Mesendoderm (in vitro differentiated cells): ENCODE measurements at regions not wholly inside any gene's neighbourhood (a gene's known extent, or its start where the extent isn't known, plus 50 kb on each side); places are given as distances from the start of the nearest gene placed in this dataset.

ENCODE experiments used
- DNase-seq: peaks from one replicate; pipeline ENCODE4 v3.0.0; 2013
- H2AK5ac ChIP-seq: 2 replicates; pipeline ENCODE4 v1.6.1; 2013; ENCODE audit warnings: low read length, inconsistent platforms
- H2BK120ac ChIP-seq: 2 replicates; pipeline ENCODE4 v1.6.1; 2013; ENCODE audit warnings: low read depth, mild to moderate bottlenecking, low read length, moderate library complexity, mixed read lengths
- H2BK15ac ChIP-seq: replicated peaks from 2 replicates; pipeline ENCODE4 v1.6.1; 2013; ENCODE audit warnings: low read depth, mild to moderate bottlenecking, moderate library complexity
- H2BK5ac ChIP-seq: 2 replicates; pipeline ENCODE4 v1.6.1; 2013; ENCODE audit warnings: low read length, inconsistent platforms
- H3K18ac ChIP-seq: 2 replicates; pipeline ENCODE4 v1.6.1; 2013; ENCODE audit warnings: mild to moderate bottlenecking, low read length, mixed read lengths
- H3K23ac ChIP-seq: one replicate; pipeline ENCODE4 v1.6.1; 2013; ENCODE audit warnings: low read length
- H3K27ac ChIP-seq: 2 replicates; pipeline ENCODE4 v1.5.1; 2013; ENCODE audit warnings: low read depth, mild to moderate bottlenecking, inconsistent platforms, low read length, moderate library complexity
- H3K27me3 ChIP-seq: 2 replicates; pipeline ENCODE4 v1.6.1; 2013; ENCODE audit warnings: low read length, control low read depth, mild to moderate bottlenecking, inconsistent platforms; ENCODE audit not compliant: insufficient read depth, poor library complexity
- H3K36me3 ChIP-seq: 2 replicates; pipeline ENCODE4 v1.6.1; 2013; ENCODE audit warnings: low read length, inconsistent platforms; ENCODE audit not compliant: control insufficient read depth, insufficient read depth
- H3K4ac ChIP-seq: one replicate; pipeline ENCODE4 v1.6.1; 2013; ENCODE audit warnings: low read depth, mild to moderate bottlenecking, low read length, moderate library complexity
- H3K4me1 ChIP-seq: 2 replicates; pipeline ENCODE4 v1.6.1; 2013; ENCODE audit warnings: low read depth, low read length, inconsistent platforms; ENCODE audit not compliant: control insufficient read depth
- H3K4me2 ChIP-seq: 2 replicates; pipeline ENCODE4 v1.6.1; 2013; ENCODE audit warnings: low read length
- H3K4me3 ChIP-seq: 2 replicates; pipeline ENCODE4 v1.5.1; 2013; ENCODE audit warnings: mild to moderate bottlenecking, low read length
- H3K56ac ChIP-seq: one replicate; pipeline ENCODE4 v1.6.1; 2013; ENCODE audit warnings: low read length
- H3K79me1 ChIP-seq: 2 replicates; pipeline ENCODE4 v1.6.1; 2013; ENCODE audit warnings: low read length, inconsistent platforms
- H3K79me2 ChIP-seq: 2 replicates; pipeline ENCODE4 v1.6.1; 2013; ENCODE audit warnings: mild to moderate bottlenecking, low read length; ENCODE audit not compliant: control insufficient read depth, insufficient read depth
- H3K9ac ChIP-seq: 2 replicates; pipeline ENCODE4 v1.6.1; 2013; ENCODE audit warnings: low read length, inconsistent platforms
- H4K5ac ChIP-seq: one replicate; pipeline ENCODE4 v1.6.1; 2013; ENCODE audit warnings: low read length
- H4K8ac ChIP-seq: one replicate; pipeline ENCODE4 v1.6.1; 2013; ENCODE audit warnings: low read depth, mild to moderate bottlenecking, control low read depth, low read length, moderate library complexity
- WGBS: extraction: QIAGEN DNeasy Blood & Tissue Kit; methylation state at CpG from one replicate; pipeline ENCODE4 v1.1.7; 2013; ENCODE audit warnings: low lambda C conversion rate, missing lambda C conversion rate; ENCODE audit not compliant: insufficient coverage; ENCODE audit errors: extremely low coverage; 5-methylcytosine and 5-hydroxymethylcytosine counted together

DNA sequence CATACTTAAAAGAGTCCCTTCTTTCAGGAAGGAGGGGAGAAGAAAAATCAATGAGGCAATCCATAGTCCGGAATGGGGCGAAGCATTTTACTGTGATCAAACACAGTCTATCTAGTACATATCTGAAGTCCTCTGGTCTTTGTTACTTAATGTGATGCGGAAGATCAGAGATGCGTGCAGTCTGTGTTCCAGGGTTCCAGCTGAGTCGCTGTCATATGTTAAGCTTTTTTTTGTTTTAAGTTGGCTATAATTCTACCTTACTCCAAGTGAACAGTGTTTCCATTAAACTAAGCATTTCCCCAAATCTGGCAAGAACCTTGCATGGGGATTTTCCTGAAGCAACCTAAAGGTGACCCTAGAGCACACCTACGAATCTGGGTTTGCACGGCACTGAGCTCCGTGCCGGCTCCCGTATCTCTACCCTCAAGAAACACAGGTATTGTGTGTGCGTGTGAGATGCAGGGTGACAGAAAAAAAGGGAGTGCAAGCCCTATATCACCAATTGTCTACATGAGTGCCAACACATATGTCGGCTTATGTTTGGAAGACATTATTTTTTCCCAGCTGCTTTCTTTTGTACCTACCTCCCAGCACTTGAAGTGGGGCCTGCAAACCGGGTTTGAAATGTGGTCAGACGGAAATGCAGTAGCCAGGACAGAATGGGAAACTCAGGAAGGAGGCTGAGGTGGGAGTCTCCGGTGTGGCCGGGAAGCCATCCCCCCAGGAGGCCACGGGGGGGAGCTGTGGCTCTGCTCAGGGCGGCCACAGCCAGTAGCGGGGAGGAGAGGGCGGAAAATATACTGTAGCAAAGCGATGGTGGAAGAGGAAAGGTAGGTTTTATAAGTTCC is 435.8 kb upstream of the MGMT start:
- Histone ChIP-seq H3K36me3 (no peaks in the 10 kb centered on the region), H3K4me2 (no peak overlapping the region), H3K23ac (no peak overlapping the region), H3K4me3 (no peak overlapping the region), H3K27me3 (no peaks in the 10 kb centered on the region), H3K4me1 (no peaks in the 10 kb centered on the region), H3K4ac (no peak overlapping the region), H3K27ac (no peak overlapping the region), H3K79me1 (no peaks in the 10 kb centered on the region), H3K18ac (no peak overlapping the region), H4K8ac (no peak overlapping the region), H4K5ac (no peak overlapping the region), H2BK120ac (no peak overlapping the region), H2BK5ac (no peak overlapping the region), H2AK5ac (no peak overlapping the region), H3K9ac (no peak overlapping the region), H3K79me2 (no peaks in the 10 kb centered on the region), H2BK15ac (no peak overlapping the region), H3K56ac (no peak overlapping the region)
- WGBS, result no CpG with 5 or more reads among the region's 21 CpGs
- peak; percentile 74 for DNase-seq

DNA sequence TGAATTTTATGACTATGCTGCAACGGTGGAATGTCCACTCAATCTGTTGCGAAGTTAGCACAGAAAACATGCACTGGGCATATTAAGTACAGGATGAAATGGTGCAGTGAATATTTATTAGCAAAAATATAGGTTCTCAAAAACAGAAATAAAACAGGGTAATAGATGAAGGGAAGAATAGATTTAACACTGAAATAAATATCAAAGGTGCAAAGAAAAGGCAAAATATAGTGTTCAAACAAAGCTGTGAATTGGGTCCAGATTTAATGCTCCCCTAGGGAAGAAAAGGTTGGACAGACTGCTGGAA is 435.2 kb upstream of the MGMT start:
- H4K5ac ChIP-seq, result no peak overlapping the region

DNA sequence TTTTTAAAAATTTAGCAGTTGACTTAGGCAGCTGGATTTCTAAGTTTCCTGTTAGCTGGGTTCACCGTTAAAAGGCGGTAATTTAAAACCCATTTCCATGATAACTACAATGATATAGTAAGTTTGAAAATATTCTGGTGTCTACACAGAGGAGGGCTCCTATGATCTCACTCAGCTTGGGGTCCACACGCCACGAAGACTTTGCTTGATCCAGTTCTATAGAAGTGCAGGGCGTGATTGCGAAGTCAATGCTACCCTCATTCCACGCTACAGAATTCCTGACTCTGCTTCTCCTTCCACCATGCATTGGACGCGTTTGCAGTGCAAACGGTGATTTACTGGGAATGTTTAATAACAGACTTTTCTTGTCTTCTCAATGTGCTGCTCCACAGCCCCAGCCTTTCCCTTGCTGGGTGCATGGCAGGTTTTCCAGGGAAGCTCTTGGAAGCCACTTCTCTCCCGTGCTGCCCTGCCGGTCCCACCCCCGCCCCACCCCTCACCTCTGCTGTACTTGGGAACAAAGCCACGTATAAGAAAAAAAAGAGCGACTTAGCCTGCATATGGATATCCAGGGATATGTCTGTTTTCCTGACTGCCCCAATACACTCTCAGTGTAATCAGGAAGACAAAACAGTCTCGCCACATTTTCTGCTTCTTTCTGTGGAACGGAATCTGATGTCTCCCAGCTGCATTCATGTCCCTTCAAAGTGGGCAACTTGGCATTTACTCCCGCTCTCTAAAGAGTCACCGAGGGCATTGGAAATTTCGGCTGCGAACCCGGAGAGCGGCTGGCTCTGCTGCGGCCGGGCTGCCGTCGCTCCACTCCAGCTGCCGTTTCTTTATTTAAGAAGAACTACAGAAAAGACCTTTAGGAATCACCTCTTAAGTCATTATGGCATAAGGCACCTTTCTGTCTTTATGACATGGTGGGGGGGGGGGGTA is 434.4 kb upstream of the MGMT start:
- H3K4ac ChIP-seq, result no peak overlapping the region
- H2BK120ac ChIP-seq, result no peak overlapping the region
- H3K18ac ChIP-seq, result no peak overlapping the region
- H3K23ac ChIP-seq, result no peak overlapping the region
- H3K27me3 ChIP-seq, result no peaks in the 10 kb centered on the region
- no peak overlapping the region for H2BK5ac ChIP-seq
- WGBS, result no CpG with 5 or more reads among the region's 28 CpGs
- no peaks in the 10 kb centered on the region for H3K4me1 ChIP-seq
- no peak overlapping the region for H3K4me3 ChIP-seq
- H3K4me2 ChIP-seq, result no peak overlapping the region
- H3K79me2 ChIP-seq, result no peaks in the 10 kb centered on the region
- no peaks in the 10 kb centered on the region for H3K79me1 ChIP-seq
- H4K5ac ChIP-seq, result no peak overlapping the region
- peak overlapping the region; percentile 10 for H3K56ac ChIP-seq
- H3K36me3 ChIP-seq, result no peaks in the 10 kb centered on the region
- H2AK5ac ChIP-seq, result no peak overlapping the region
- H3K27ac ChIP-seq, result no peak overlapping the region
- H3K9ac ChIP-seq, result no peak overlapping the region
- H4K8ac ChIP-seq, result no peak overlapping the region
- no peak for DNase-seq
- H2BK15ac ChIP-seq, result no peak overlapping the region

More for the DNA sequence above, 435.2 kb upstream of the MGMT start:
- Histone ChIP-seq H3K27ac (no peak overlapping the region), H3K4me2 (no peak overlapping the region), H3K27me3 (no peaks in the 10 kb centered on the region), H3K79me1 (no peaks in the 10 kb centered on the region), H3K18ac (no peak overlapping the region), H3K23ac (no peak overlapping the region), H3K4ac (no peak overlapping the region), H3K4me1 (no peaks in the 10 kb centered on the region), H2AK5ac (no peak overlapping the region), H3K36me3 (no peaks in the 10 kb centered on the region), H3K79me2 (no peaks in the 10 kb centered on the region), H3K4me3 (no peak overlapping the region), H2BK5ac (no peak overlapping the region), H3K9ac (no peak overlapping the region), H2BK15ac (no peak overlapping the region), H4K8ac (no peak overlapping the region), H3K56ac (no peak overlapping the region), H2BK120ac (no peak overlapping the region)
- DNase-seq, result no peak
- WGBS, result no CpG with 5 or more reads among the region's 2 CpGs

DNA sequence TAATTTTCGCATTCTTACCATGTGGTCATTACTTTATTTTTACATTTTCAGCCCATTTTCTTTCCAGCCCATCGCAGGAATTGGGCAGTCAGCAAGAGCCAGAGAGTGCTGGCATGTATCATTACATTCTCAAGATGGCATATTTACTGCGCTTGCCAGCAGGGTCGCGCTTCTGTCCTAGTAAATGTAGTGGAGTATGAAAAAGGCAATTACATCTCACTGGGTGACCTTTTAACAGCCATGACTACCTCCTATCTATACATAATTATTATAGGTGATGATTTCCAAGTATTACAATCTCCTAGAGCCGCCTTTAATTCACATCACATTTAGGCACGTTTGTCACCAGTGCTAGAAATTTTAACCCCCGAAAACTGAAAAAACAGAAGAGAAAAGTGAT is 433.7 kb upstream of the MGMT start:
- Histone ChIP-seq H3K4me2 (no peak overlapping the region), H3K4ac (no peak overlapping the region), H2BK15ac (no peak overlapping the region), H4K8ac (no peak overlapping the region), H3K56ac (no peak overlapping the region), H3K18ac (no peak overlapping the region), H3K4me1 (no peaks in the 10 kb centered on the region), H3K27me3 (no peaks in the 10 kb centered on the region), H3K79me2 (no peaks in the 10 kb centered on the region), H3K4me3 (no peak overlapping the region), H2AK5ac (no peak overlapping the region), H3K23ac (no peak overlapping the region), H3K9ac (no peak overlapping the region), H4K5ac (no peak overlapping the region), H3K36me3 (no peaks in the 10 kb centered on the region), H2BK120ac (no peak overlapping the region), H2BK5ac (no peak overlapping the region), H3K27ac (no peak overlapping the region), H3K79me1 (no peaks in the 10 kb centered on the region)
- no CpG with 5 or more reads among the region's 8 CpGs for WGBS
- no peak for DNase-seq

DNA sequence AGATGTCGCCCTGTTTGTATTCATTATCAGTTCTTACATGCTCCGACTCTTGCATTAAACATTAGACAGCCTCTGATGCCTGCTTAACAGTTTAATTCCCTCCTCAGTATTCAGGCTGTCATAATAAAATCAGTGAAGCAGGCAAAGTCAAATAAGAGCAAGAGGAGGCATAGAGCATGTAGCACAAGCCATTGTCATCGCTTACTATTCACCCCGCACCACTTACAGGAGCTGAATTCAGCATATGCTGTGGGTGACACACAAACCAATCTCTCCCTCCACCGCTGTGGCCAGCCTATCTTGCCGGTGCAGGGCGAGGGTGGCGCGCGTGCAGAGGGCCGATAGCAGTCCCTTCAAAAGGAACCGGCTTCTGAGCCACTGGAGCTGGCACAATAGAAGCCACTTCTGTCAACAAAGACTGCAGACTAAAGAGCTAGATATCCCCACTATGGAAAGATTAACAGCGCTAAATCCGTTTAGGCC is 433.2 kb upstream of the MGMT start:
- Histone ChIP-seq H3K4me3 (no peak overlapping the region), H2AK5ac (no peak overlapping the region), H3K4me1 (no peaks in the 10 kb centered on the region), H3K56ac (no peak overlapping the region), H3K79me2 (no peaks in the 10 kb centered on the region), H3K79me1 (no peaks in the 10 kb centered on the region), H4K5ac (no peak overlapping the region), H3K27ac (no peak overlapping the region), H4K8ac (no peak overlapping the region), H2BK120ac (no peak overlapping the region), H3K18ac (no peak overlapping the region), H3K23ac (no peak overlapping the region), H3K27me3 (no peaks in the 10 kb centered on the region), H3K36me3 (no peaks in the 10 kb centered on the region), H2BK5ac (no peak overlapping the region), H2BK15ac (no peak overlapping the region), H3K4ac (no peak overlapping the region), H3K4me2 (no peak overlapping the region), H3K9ac (no peak overlapping the region)
- no CpG with 5 or more reads among the region's 14 CpGs for WGBS
- no peak for DNase-seq
